DOHH2 (cell line): ENCODE measurements at regions not wholly inside any gene's neighbourhood (a gene's known extent, or its start where the extent isn't known, plus 50 kb on each side); places are given as distances from the start of the nearest gene placed in this dataset.

ENCODE experiments used
- H3F3A ChIP-seq: fragments of 200-600 bp; sonication (generic), shearing (Covaris generic); 2 replicates; pipeline ENCODE4 v1.6.0; 2016; ENCODE audit warnings: antibody characterized with exemption, mild to moderate bottlenecking; ENCODE audit not compliant: control insufficient read depth, insufficient read depth
- H3K27ac ChIP-seq: fragments of 200-600 bp; sonication (generic); 2 replicates; pipeline ENCODE4 v1.5.1; 2014; ENCODE audit warnings: low read depth, mild to moderate bottlenecking, low read length, moderate library complexity
- H3K27me3 ChIP-seq: fragments of 200-600 bp; sonication (generic); 2 replicates; pipeline ENCODE4 v1.6.1; 2014; ENCODE audit warnings: mild to moderate bottlenecking, low read length, mixed read lengths; ENCODE audit not compliant: control insufficient read depth
- H3K36me3 ChIP-seq: fragments of 200-600 bp; sonication (generic); 2 replicates; pipeline ENCODE4 v1.6.1; 2014; ENCODE audit warnings: mild to moderate bottlenecking, low read length, moderate library complexity, mixed read lengths; ENCODE audit not compliant: control insufficient read depth
- H3K4me1 ChIP-seq: fragments of 200-600 bp; sonication (generic); 2 replicates; pipeline ENCODE4 v1.6.1; 2014; ENCODE audit warnings: mild to moderate bottlenecking, low read length, mixed read lengths; ENCODE audit not compliant: control insufficient read depth
- H3K4me2 ChIP-seq: fragments of 200-600 bp; sonication (generic); 2 replicates; pipeline ENCODE4 v1.6.0; 2014; ENCODE audit warnings: mild to moderate bottlenecking, low read length, moderate library complexity
- H3K4me3 ChIP-seq: fragments of 200-600 bp; sonication (generic); 2 replicates; pipeline ENCODE4 v1.5.1; 2014; ENCODE audit warnings: mild to moderate bottlenecking, low read length, mixed read lengths
- H3K79me2 ChIP-seq: fragments of 200-600 bp; sonication (generic); 2 replicates; pipeline ENCODE4 v1.6.1; 2014; ENCODE audit warnings: mild to moderate bottlenecking, low read length, mixed read lengths; ENCODE audit not compliant: control insufficient read depth
- H3K9me2 ChIP-seq: fragments of 200-600 bp; sonication (generic); replicated peaks from 2 replicates; pipeline ENCODE4 v1.6.1; 2014; ENCODE audit warnings: mild to moderate bottlenecking, low read length, mixed read lengths; ENCODE audit not compliant: control insufficient read depth
- H3K9me3 ChIP-seq: fragments of 200-600 bp; sonication (generic); 2 replicates; pipeline ENCODE4 v1.6.1; 2014; ENCODE audit warnings: antibody characterized with exemption, low read length, mixed read lengths; ENCODE audit not compliant: control insufficient read depth, insufficient read depth
- H4K20me1 ChIP-seq: fragments of 200-600 bp; sonication (generic); 2 replicates; pipeline ENCODE4 v1.6.0; 2014; ENCODE audit warnings: low read depth, mild to moderate bottlenecking, antibody characterized with exemption, low read length, moderate library complexity; ENCODE audit not compliant: control insufficient read depth, insufficient read depth
- EZH2phosphoT487 ChIP-seq: fragments of 200-600 bp; sonication (generic); IDR thresholded peaks from 2 replicates; pipeline ENCODE4 v1.6.1; 2017; ENCODE audit warnings: borderline replicate concordance, mild to moderate bottlenecking, antibody characterized with exemption, low read length, moderate library complexity, mixed read lengths
- TF ChIP-seq, protein P1 (sequence below): fragments of 200-600 bp; sonication (generic); IDR thresholded peaks from one replicate; pipeline ENCODE4 v1.5.1; 2014; ENCODE audit warnings: antibody characterized with exemption, mild to moderate bottlenecking, low read depth, low read length; ENCODE audit not compliant: poor library complexity, severe bottlenecking

DNA sequence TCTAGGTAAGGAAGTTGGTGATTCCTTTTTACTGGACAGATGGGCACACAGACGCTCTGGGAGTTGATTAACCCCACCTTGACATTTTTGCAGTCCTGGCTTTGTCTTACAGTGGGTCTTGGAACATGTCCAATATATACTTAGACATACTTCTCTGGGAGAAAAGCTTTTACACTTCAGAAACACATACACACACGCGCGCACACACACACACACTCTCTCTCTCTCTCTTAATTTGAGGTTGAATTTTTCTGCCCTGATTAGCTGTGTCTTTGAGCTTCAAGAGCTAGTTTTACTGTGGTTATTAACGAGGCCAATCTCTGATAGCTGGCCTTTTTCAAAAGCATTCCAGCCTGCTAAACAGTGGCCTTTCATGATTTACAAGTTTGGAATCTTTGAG, 215.0 kb downstream of the MYCN start:
- Histone ChIP-seq H3K79me2 (no peaks in the 10 kb centered on the region), H3F3A (no peaks in the 10 kb centered on the region), H3K9me2 (no peaks in the 10 kb centered on the region), H3K27me3 (no peaks in the 10 kb centered on the region), H4K20me1 (no peaks in the 10 kb centered on the region), H3K9me3 (no peaks in the 10 kb centered on the region; the same call in 1 of the 2 replicates), H3K36me3 (no peaks in the 10 kb centered on the region), H3K4me2 (no peak overlapping the region), H3K4me1 (no peaks in the 10 kb centered on the region), H3K4me3 (no peak overlapping the region), H3K27ac (no peak overlapping the region)
- TF ChIP-seq, protein P1, sequence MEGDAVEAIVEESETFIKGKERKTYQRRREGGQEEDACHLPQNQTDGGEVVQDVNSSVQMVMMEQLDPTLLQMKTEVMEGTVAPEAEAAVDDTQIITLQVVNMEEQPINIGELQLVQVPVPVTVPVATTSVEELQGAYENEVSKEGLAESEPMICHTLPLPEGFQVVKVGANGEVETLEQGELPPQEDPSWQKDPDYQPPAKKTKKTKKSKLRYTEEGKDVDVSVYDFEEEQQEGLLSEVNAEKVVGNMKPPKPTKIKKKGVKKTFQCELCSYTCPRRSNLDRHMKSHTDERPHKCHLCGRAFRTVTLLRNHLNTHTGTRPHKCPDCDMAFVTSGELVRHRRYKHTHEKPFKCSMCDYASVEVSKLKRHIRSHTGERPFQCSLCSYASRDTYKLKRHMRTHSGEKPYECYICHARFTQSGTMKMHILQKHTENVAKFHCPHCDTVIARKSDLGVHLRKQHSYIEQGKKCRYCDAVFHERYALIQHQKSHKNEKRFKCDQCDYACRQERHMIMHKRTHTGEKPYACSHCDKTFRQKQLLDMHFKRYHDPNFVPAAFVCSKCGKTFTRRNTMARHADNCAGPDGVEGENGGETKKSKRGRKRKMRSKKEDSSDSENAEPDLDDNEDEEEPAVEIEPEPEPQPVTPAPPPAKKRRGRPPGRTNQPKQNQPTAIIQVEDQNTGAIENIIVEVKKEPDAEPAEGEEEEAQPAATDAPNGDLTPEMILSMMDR: no peak
- TF ChIP-seq EZH2phosphoT487: no peak

DNA sequence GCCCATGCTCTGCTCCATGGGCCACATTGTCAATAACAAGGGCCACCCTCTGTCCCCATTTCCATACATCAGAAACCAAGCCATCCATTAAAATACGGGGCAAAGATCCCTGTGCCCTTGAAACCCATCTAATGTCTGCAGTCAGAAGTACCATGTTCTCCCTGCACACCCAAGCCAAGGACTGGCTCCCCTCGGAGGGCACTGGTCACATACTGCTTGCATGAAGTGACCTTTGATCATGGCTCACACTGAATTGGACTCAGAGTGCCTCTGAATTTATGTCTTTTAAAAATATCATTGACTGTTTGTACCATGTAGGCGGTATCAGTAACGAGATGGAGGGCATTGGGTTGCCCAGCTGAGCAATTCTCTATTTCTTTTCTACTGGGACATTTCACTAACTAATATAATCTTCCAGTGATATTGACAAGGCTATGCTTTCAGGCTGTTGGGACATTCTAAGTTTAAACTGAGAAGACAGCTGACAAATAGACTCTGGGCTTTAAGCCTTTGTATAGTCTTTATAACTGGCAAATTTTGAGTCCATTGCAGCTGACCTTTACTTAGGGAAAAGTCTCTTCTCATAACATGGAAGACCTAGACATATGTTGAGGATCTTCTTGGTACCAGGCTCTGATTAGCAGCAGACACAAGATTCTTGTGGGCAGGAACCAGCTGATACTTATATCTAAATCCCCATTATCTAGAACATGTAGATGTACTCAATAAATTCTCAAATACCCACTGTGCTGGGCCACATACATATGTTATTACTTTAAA, 214.3 kb downstream of the MYCN start:
- Histone ChIP-seq H3K4me3 (no peak overlapping the region), H3F3A (no peaks in the 10 kb centered on the region), H4K20me1 (no peaks in the 10 kb centered on the region)

DNA sequence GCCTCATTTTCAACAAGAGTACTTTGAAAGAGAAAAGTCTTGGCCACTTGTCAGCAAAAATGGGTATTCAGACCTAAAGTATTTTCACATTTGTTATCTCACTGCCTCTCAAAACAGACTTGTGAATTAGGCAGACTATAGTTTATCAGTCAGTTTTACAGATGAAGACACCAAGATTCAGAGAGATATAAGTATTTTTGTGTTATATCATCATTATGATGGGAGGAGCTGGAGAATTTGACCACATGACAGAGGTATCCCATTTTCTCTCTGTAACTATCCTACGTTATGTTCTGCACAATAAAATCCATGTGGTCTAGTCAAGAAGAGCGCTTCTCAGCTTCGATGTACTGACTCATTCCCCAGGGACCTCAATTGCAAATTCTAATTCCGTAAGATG, 213.7 kb downstream of the MYCN start:
- Histone ChIP-seq H3K27me3 (no peaks in the 10 kb centered on the region), H3K4me3 (no peak overlapping the region), H3K36me3 (no peaks in the 10 kb centered on the region), H3K9me3 (no peaks in the 10 kb centered on the region; the same call in 1 of the 2 replicates), H3K9me2 (no peaks in the 10 kb centered on the region), H3F3A (no peaks in the 10 kb centered on the region), H3K79me2 (no peaks in the 10 kb centered on the region), H3K27ac (no peak overlapping the region), H4K20me1 (no peaks in the 10 kb centered on the region), H3K4me2 (no peak overlapping the region), H3K4me1 (no peaks in the 10 kb centered on the region)
- no peak for TF ChIP-seq EZH2phosphoT487
- TF ChIP-seq, protein P1: no peak

More for the DNA sequence above, 214.3 kb downstream of the MYCN start:
- H3K36me3 ChIP-seq: no peaks in the 10 kb centered on the region
- no peaks in the 10 kb centered on the region for H3K27me3 ChIP-seq
- H3K9me3 ChIP-seq: no peaks in the 10 kb centered on the region; the same call in 1 of the 2 replicates
- H3K9me2 ChIP-seq: no peaks in the 10 kb centered on the region
- no peak overlapping the region for H3K27ac ChIP-seq
- no peaks in the 10 kb centered on the region for H3K79me2 ChIP-seq
- no peaks in the 10 kb centered on the region for H3K4me1 ChIP-seq
- TF ChIP-seq EZH2phosphoT487: no peak
- TF ChIP-seq, protein P1: no peak
- H3K4me2 ChIP-seq: no peak overlapping the region
